GM21526 (cell line): ENCODE measurements at regions not wholly inside any gene's neighbourhood (a gene's known extent, or its start where the extent isn't known, plus 50 kb on each side); places are given as distances from the start of the nearest gene placed in this dataset.

Source experiments
- ATAC-seq: cut with Tn5 transposase; IDR thresholded peaks from one replicate; pipeline ENCODE4 v1.9.1; 2021; ENCODE audit warnings: moderate library complexity; ENCODE audit not compliant: unreplicated experiment, low FRiP score

GRCh38 chr13:33999811-34000605 lies 182.1 kb downstream of the RFC3 start:
- no peak for ATAC-seq

GRCh38 chr13:34000955-34001354 lies 183.0 kb downstream of the RFC3 start:
- ATAC-seq: no peak

GRCh38 chr13:34001389-34001788 lies 183.4 kb downstream of the RFC3 start:
- no peak for ATAC-seq

- no peak for ATAC-seq
Measured at GRCh38 chr13:34002141-34002540, 184.2 kb downstream of the RFC3 start.

- no peak for ATAC-seq
Measured at GRCh38 chr13:34002924-34003323, 185.0 kb downstream of the RFC3 start.

GRCh38 chr13:34003656-34004055 lies 185.7 kb downstream of the RFC3 start:
- no peak for ATAC-seq

GRCh38 chr13:34004676-34005075 lies 186.7 kb downstream of the RFC3 start:
- ATAC-seq: no peak

GRCh38 chr13:34006011-34006410 lies 188.1 kb downstream of the RFC3 start:
- ATAC-seq: no peak

- ATAC-seq: no peak
Measured at GRCh38 chr13:34011552-34012085, 193.7 kb downstream of the RFC3 start.

GRCh38 chr13:34012382-34012781 lies 194.4 kb downstream of the RFC3 start:
- no peak for ATAC-seq

- ATAC-seq: no peak
Measured at GRCh38 chr13:34013061-34013460, 195.1 kb downstream of the RFC3 start.

- no peak for ATAC-seq
Measured at GRCh38 chr13:34017231-34017630, 199.3 kb downstream of the RFC3 start.

GRCh38 chr13:34019870-34020269 lies 201.9 kb downstream of the RFC3 start:
- ATAC-seq: no peak

- no peak for ATAC-seq
Measured at GRCh38 chr13:34020388-34020787, 202.4 kb downstream of the RFC3 start.

- ATAC-seq: no peak
Measured at GRCh38 chr13:34021619-34022018, 203.7 kb downstream of the RFC3 start.

- ATAC-seq: no peak
Measured at GRCh38 chr13:34025746-34026145, 207.8 kb downstream of the RFC3 start.

GRCh38 chr13:34026308-34026707 lies 208.4 kb downstream of the RFC3 start:
- no peak for ATAC-seq

- no peak for ATAC-seq
Measured at GRCh38 chr13:34028496-34029442, 210.8 kb downstream of the RFC3 start.

GRCh38 chr13:34030782-34031181 lies 212.8 kb downstream of the RFC3 start:
- no peak for ATAC-seq

- no peak for ATAC-seq
Measured at GRCh38 chr13:34031610-34032009, 213.7 kb downstream of the RFC3 start.

- ATAC-seq: no peak
Measured at GRCh38 chr13:34034411-34034810, 216.5 kb downstream of the RFC3 start.
